Neutrophil (primary cell): ENCODE measurements at regions not wholly inside any gene's neighbourhood (a gene's known extent, or its start where the extent isn't known, plus 50 kb on each side); places are given as distances from the start of the nearest gene placed in this dataset.

Experiments
- H3K27ac ChIP-seq: fragments of 200-600 bp; sonication (generic); 2 replicates; pipeline ENCODE4 v1.5.1; 2016; ENCODE audit warnings: mild to moderate bottlenecking, moderate library complexity
- H3K27me3 ChIP-seq: fragments of 200-600 bp; sonication (generic); 2 replicates; pipeline ENCODE4 v1.6.0; 2016; ENCODE audit warnings: mild to moderate bottlenecking
- H3K36me3 ChIP-seq: fragments of 200-600 bp; sonication (generic); 2 replicates; pipeline ENCODE4 v1.5.1; 2017
- H3K4me1 ChIP-seq, 2 experiments: fragments of 200-600 bp in 1 of 2; sonication (generic) in 1 of 2; 1 replicate in 1 of 2; 2 replicates in 1 of 2; pipeline versions ENCODE4 v1.5.1 to v1.6.1; 2013 to 2016; ENCODE audit warnings: low read depth in 1 of 2, low read length in 1 of 2, mild to moderate bottlenecking in 1 of 2, moderate library complexity in 1 of 2; ENCODE audit not compliant: control insufficient read depth in 1 of 2, insufficient read depth in 1 of 2
- H3K4me3 ChIP-seq, 2 experiments: fragments of 200-600 bp in 1 of 2; sonication (generic) in 1 of 2; 1 replicate in 1 of 2; 2 replicates in 1 of 2; pipeline ENCODE4 v1.5.1; 2013 to 2016; ENCODE audit warnings: low read depth in 1 of 2, low read length in 1 of 2, mild to moderate bottlenecking in 1 of 2, moderate library complexity in 1 of 2
- H3K9me3 ChIP-seq: fragments of 200-600 bp; sonication (generic); 2 replicates; pipeline ENCODE4 v1.5.1; 2016
- CTCF ChIP-seq: fragments of 200-600 bp; sonication (generic); IDR thresholded peaks from 2 replicates; pipeline ENCODE4 v1.5.1; 2016; ENCODE audit warnings: antibody characterized with exemption

GRCh38 chr10:123488436-123488835 is 177.7 kb upstream of the GPR26 start:
- Histone ChIP-seq H3K27me3 (peaks cover 86% of the 10 kb centered on the region), H3K4me1 (no peaks in the 10 kb centered on the region), H3K36me3 (no peaks in the 10 kb centered on the region), H3K9me3 (no peaks in the 10 kb centered on the region), H3K27ac (no peak overlapping the region), H3K4me3 (no peak overlapping the region)
- TF ChIP-seq CTCF = no peak

- no peak overlapping the region for H3K27ac ChIP-seq
- no peaks in the 10 kb centered on the region for H3K4me1 ChIP-seq
- peaks cover 71% of the 10 kb centered on the region for H3K27me3 ChIP-seq
- no peak for TF ChIP-seq CTCF
- H3K4me3 ChIP-seq = no peak overlapping the region
- H3K9me3 ChIP-seq = no peaks in the 10 kb centered on the region
- no peaks in the 10 kb centered on the region for H3K36me3 ChIP-seq
Observed at GRCh38 chr10:123491364-123491763, 174.8 kb upstream of the GPR26 start.

- H3K4me3 ChIP-seq = no peak overlapping the region
- no peak overlapping the region for H3K27ac ChIP-seq
- no peaks in the 10 kb centered on the region for H3K9me3 ChIP-seq
- TF ChIP-seq CTCF = no peak
- H3K27me3 ChIP-seq = peaks cover 65% of the 10 kb centered on the region
- H3K4me1 ChIP-seq = no peaks in the 10 kb centered on the region
- no peaks in the 10 kb centered on the region for H3K36me3 ChIP-seq
Observed at GRCh38 chr10:123492016-123492415, 174.1 kb upstream of the GPR26 start.

GRCh38 chr10:123494301-123494808 is 171.8 kb upstream of the GPR26 start:
- Histone ChIP-seq H3K27me3 (peaks cover 42% of the 10 kb centered on the region), H3K4me3 (no peak overlapping the region), H3K9me3 (no peaks in the 10 kb centered on the region), H3K4me1 (no peaks in the 10 kb centered on the region), H3K36me3 (no peaks in the 10 kb centered on the region), H3K27ac (no peak overlapping the region)
- no peak for TF ChIP-seq CTCF

- H3K36me3 ChIP-seq = no peaks in the 10 kb centered on the region
- H3K4me1 ChIP-seq = no peaks in the 10 kb centered on the region
- TF ChIP-seq CTCF = no peak
- no peaks in the 10 kb centered on the region for H3K9me3 ChIP-seq
- H3K27ac ChIP-seq = no peak overlapping the region
- no peak overlapping the region for H3K4me3 ChIP-seq
- peaks cover 33% of the 10 kb centered on the region for H3K27me3 ChIP-seq
Observed at GRCh38 chr10:123496375-123496774, 169.8 kb upstream of the GPR26 start.
